ENCODE measurements at regions not wholly inside any gene's neighbourhood (a gene's known extent, or its start where the extent isn't known, plus 50 kb on each side); places are given as distances from the start of the nearest gene placed in this dataset.

- DNase-seq: no peak
These were observed 95.8 kb upstream of the MYCBP2 start for GRCh38 chr13:77422724-77423123.

- DNase-seq: no peak
These were observed 91.0 kb upstream of the MYCBP2 start for GRCh38 chr13:77417897-77418296.

GRCh38 chr13:77416666-77417212, 89.8 kb upstream of the MYCBP2 start:
- no peak for DNase-seq

- no peak for DNase-seq
These were observed 88.6 kb upstream of the MYCBP2 start for GRCh38 chr13:77415253-77416071.

- no peak for DNase-seq
These were observed 86.0 kb upstream of the MYCBP2 start for GRCh38 chr13:77412860-77413259.

GRCh38 chr13:77412116-77412635, 85.3 kb upstream of the MYCBP2 start:
- no peak for DNase-seq

GRCh38 chr13:77409412-77409811, 82.5 kb upstream of the MYCBP2 start:
- DNase-seq: no peak

GRCh38 chr13:77406644-77407440, 79.9 kb upstream of the MYCBP2 start:
- DNase-seq: no peak

- DNase-seq: no peak
These were observed 72.1 kb upstream of the MYCBP2 start for GRCh38 chr13:77398825-77399620.

GRCh38 chr13:77397636-77398035, 70.7 kb upstream of the MYCBP2 start:
- no peak for DNase-seq

- DNase-seq: no peak
These were observed 64.6 kb upstream of the MYCBP2 start for GRCh38 chr13:77391475-77391874.

- no peak for DNase-seq
These were observed 63.5 kb upstream of the MYCBP2 start for GRCh38 chr13:77390391-77390790.

- no peak for DNase-seq
These were observed 62.7 kb upstream of the MYCBP2 start for GRCh38 chr13:77389625-77390000.

GRCh38 chr13:77388944-77389624, 62.2 kb upstream of the MYCBP2 start:
- no peak for DNase-seq

GRCh38 chr13:77387607-77388200, 60.8 kb upstream of the MYCBP2 start:
- no peak for DNase-seq

GRCh38 chr13:77386880-77387606, 60.1 kb upstream of the MYCBP2 start:
- no peak for DNase-seq

- no peak for DNase-seq
These were observed 59.2 kb upstream of the MYCBP2 start for GRCh38 chr13:77386046-77386445.

- DNase-seq: no peak
These were observed 58.1 kb upstream of the MYCBP2 start for GRCh38 chr13:77384999-77385398.

- no peak for DNase-seq
These were observed 56.2 kb upstream of the MYCBP2 start for GRCh38 chr13:77383097-77383496.

- no peak for DNase-seq
These were observed 54.2 kb upstream of the MYCBP2 start for GRCh38 chr13:77381059-77381458.

- peak in 1 of 2 experiments; percentile 6 for DNase-seq
These were observed 52.6 kb upstream of the MYCBP2 start for GRCh38 chr13:77379508-77379907.
